ENCODE measurements at regions not wholly inside any gene's neighbourhood (a gene's known extent, or its start where the extent isn't known, plus 50 kb on each side); places are given as distances from the start of the nearest gene placed in this dataset.

DNA sequence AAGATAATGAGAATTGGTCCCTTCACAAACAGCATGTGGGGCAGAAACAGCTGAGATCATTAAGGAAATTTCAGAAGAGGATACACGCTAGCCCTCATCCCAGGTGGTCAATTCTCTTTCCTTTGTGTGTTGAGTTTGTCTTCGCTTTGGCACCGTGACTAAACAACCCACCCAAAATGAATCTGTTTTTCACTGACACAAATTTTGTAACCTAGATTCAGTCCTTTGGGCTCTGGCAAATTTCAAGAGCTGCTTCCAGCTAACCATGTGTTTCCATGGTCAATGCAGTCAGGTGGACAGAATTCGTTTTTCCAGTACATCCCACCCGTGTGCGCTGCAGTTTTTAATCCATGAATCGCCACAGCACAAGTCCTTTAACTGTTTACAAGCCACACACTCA is 435.4 kb downstream of the WDR72 start:
- peaks cover 2% of the 10 kb centered on the region; the same call in 1 of the 2 replicates for H3K27me3 ChIP-seq (replicated peaks; ENCODE audit: control insufficient read depth, insufficient read depth, low read length)
- no peaks in the 10 kb centered on the region for H3K36me3 ChIP-seq (ENCODE audit: control insufficient read depth, insufficient read depth, low read length)
- H3K4me3 ChIP-seq (replicated peaks; ENCODE audit: low read depth, low read length) = no peak overlapping the region
- TF ChIP-seq, protein P1, sequence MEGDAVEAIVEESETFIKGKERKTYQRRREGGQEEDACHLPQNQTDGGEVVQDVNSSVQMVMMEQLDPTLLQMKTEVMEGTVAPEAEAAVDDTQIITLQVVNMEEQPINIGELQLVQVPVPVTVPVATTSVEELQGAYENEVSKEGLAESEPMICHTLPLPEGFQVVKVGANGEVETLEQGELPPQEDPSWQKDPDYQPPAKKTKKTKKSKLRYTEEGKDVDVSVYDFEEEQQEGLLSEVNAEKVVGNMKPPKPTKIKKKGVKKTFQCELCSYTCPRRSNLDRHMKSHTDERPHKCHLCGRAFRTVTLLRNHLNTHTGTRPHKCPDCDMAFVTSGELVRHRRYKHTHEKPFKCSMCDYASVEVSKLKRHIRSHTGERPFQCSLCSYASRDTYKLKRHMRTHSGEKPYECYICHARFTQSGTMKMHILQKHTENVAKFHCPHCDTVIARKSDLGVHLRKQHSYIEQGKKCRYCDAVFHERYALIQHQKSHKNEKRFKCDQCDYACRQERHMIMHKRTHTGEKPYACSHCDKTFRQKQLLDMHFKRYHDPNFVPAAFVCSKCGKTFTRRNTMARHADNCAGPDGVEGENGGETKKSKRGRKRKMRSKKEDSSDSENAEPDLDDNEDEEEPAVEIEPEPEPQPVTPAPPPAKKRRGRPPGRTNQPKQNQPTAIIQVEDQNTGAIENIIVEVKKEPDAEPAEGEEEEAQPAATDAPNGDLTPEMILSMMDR (IDR thresholded peaks at IDR 0.05; ENCODE audit: insufficient read depth, low read length, poor library complexity, severe bottlenecking) = no peak
- DNase-seq (ENCODE audit: extremely low read depth, insufficient read length) = no peak

DNA sequence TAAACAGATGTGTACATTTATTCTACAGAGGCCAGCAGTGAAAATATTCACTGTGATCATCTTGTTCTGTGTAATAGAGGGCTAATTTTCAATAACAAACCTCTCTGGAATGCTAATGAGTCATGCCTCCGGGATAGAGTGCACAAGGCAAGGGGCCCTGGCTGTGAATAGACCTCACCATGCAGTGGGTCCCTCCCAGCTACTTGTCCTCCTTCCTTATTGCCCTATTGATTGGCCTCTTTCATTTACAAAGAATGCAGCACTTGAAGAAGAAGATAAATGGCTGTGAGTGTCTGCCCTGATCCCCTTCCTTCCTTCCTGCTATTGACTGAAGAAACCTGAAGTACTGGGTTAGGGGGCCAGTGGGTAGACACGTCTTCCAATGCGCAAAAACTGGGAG is 436.3 kb downstream of the WDR72 start:
- DNase-seq (ENCODE audit: extremely low read depth, insufficient read length) = no peak
- Histone ChIP-seq H3K27me3 (replicated peaks; ENCODE audit: control insufficient read depth, insufficient read depth, low read length) (peaks cover 2% of the 10 kb centered on the region; the same call in 1 of the 2 replicates), H3K36me3 (ENCODE audit: control insufficient read depth, insufficient read depth, low read length) (no peaks in the 10 kb centered on the region), H3K4me3 (replicated peaks; ENCODE audit: low read depth, low read length) (no peak overlapping the region)
- TF ChIP-seq, protein P1 (IDR thresholded peaks at IDR 0.05; ENCODE audit: insufficient read depth, low read length, poor library complexity, severe bottlenecking) = no peak

DNA sequence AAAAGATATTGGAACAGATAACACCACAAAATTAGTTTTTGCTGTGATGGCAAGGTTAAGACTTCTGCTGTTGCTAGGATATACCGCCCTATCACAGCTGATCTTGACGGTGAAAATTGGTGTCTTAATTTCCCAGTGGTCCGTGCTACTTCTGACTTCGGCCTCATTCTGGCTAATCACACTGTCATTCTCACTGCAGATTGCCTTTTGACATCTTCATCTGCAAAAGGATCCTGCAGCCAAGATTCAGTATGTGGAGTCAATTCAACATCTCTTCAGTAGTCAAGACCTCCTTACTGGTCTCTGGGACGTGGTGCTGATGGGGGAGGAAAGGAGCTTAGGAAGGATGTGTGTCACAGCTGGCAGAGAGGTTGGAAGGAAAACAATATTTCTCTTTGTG is 438.6 kb downstream of the WDR72 start:
- TF ChIP-seq, protein P1 (IDR thresholded peaks at IDR 0.05; ENCODE audit: insufficient read depth, low read length, poor library complexity, severe bottlenecking) = no peak
- DNase-seq (ENCODE audit: extremely low read depth, insufficient read length) = no peak
- Histone ChIP-seq H3K36me3 (ENCODE audit: control insufficient read depth, insufficient read depth, low read length) (no peaks in the 10 kb centered on the region), H3K27me3 (replicated peaks; ENCODE audit: control insufficient read depth, insufficient read depth, low read length) (peaks cover 2% of the 10 kb centered on the region; the same call in 1 of the 2 replicates), H3K4me3 (replicated peaks; ENCODE audit: low read depth, low read length) (no peak overlapping the region)

DNA sequence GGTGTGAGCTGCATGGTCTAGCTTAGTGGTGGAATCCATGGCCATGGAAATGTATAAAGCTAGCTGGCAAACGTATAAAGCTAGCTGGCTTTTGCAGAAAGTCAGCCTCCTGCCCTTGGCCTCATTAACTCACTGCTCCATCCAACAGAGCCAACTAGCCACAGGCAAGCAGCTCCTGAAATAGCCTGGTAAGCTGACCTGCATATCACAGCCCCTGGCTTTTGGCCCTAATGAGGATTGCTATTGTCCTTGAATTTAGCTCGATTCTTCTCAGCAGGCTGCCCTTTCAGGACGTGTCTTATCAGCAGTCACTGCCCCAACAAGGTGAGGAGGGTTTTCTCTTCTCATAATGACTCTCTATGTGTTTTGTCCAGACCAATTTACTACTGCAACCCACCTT is 446.8 kb downstream of the WDR72 start:
- no peak overlapping the region for H3K4me3 ChIP-seq (replicated peaks; ENCODE audit: low read depth, low read length)
- H3K27me3 ChIP-seq (replicated peaks; ENCODE audit: control insufficient read depth, insufficient read depth, low read length) = no peaks in the 10 kb centered on the region
- no peak for DNase-seq (ENCODE audit: extremely low read depth, insufficient read length)
- no peaks in the 10 kb centered on the region for H3K36me3 ChIP-seq (ENCODE audit: control insufficient read depth, insufficient read depth, low read length)
- TF ChIP-seq, protein P1 (IDR thresholded peaks at IDR 0.05; ENCODE audit: insufficient read depth, low read length, poor library complexity, severe bottlenecking) = no peak

DNA sequence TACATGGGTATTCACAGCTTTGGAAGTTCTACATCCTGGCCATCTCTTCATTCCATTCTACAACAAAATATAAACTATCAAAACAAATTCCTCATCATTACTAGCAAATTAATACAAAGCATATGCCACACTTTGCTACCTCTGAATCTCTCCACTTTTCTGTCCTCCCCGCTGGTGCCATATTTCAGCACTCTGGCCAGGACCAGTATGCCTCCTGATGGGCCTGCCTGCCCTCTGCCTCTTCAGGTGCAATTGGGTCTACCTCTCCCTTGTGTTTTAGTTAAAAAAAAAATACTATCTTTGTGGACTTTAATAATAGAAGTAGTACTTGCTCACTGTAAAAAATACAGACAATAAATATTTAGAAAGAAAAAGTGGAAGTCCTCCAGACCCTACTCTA is 448.8 kb downstream of the WDR72 start:
- no peaks in the 10 kb centered on the region for H3K36me3 ChIP-seq (ENCODE audit: control insufficient read depth, insufficient read depth, low read length)
- H3K4me3 ChIP-seq (replicated peaks; ENCODE audit: low read depth, low read length) = no peak overlapping the region
- H3K27me3 ChIP-seq (replicated peaks; ENCODE audit: control insufficient read depth, insufficient read depth, low read length) = no peaks in the 10 kb centered on the region
- TF ChIP-seq, protein P1 (IDR thresholded peaks at IDR 0.05; ENCODE audit: insufficient read depth, low read length, poor library complexity, severe bottlenecking) = no peak
- DNase-seq (ENCODE audit: extremely low read depth, insufficient read length) = no peak

DNA sequence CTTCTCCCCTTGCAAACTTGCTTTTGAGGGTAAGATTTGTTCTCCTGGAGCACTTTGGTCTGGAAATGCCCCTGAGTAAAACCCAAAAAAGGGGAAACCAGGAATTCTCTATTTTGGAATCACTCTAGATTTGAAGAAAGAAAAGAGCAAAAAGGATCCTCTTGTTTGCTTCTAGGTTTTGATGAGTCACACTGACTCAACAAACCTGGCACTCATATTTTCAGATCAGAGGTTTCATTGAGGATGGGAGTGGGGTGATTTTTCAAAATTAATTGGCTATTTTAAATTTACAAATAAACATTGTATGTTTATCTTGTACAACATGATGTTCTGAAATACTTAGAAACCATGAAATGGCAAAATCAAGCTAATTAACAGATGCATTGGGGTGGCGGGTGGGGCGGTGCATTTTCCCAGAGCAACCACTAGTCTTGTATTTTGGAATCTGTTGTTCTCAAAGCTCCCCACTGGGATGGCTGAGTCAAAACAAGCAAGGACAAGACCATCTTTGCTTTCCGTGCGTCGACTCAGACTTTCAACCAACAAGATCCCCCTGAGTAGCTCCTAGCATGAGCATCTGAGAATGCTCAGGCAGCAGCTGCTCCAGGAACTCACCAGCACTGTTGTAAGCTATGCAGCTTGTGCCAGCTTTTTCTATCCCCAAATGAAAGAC is 451.4 kb downstream of the WDR72 start:
- Histone ChIP-seq H3K4me3 (replicated peaks; ENCODE audit: low read depth, low read length) (no peak overlapping the region), H3K36me3 (ENCODE audit: control insufficient read depth, insufficient read depth, low read length) (no peaks in the 10 kb centered on the region), H3K27me3 (replicated peaks; ENCODE audit: control insufficient read depth, insufficient read depth, low read length) (no peaks in the 10 kb centered on the region)
- TF ChIP-seq, protein P1 (IDR thresholded peaks at IDR 0.05; ENCODE audit: insufficient read depth, low read length, poor library complexity, severe bottlenecking) = no peak
- DNase-seq (ENCODE audit: extremely low read depth, insufficient read length) = no peak
